Fibroblast of skin of left biceps (primary cell): ENCODE measurements at regions not wholly inside any gene's neighbourhood (a gene's known extent, or its start where the extent isn't known, plus 50 kb on each side); places are given as distances from the start of the nearest gene placed in this dataset.

Experiments
- DNase-seq, 2 experiments: peaks; one replicate each; pipeline ENCODE4 v3.0.0-alpha.2; 2013; ENCODE audit warnings: low read depth in 2 of 2

DNA sequence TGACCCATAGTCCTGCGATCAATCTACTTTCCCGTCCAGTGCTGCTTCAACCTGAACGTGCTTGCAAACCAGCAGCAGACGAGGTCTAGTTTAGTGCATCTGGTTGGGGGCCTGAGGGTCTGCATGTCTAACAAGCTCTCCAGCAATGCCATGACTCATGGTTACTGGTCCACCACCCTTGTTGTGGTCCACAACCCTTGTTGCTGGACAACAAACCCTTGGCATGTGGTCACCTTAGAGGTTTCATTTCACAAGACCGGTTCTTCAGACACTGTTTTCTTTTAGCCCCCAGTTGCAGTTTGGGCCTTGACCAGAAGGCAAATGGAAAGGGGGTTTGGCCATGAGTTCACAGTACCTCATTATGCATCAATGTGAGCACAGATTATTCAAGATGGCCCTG is 424.8 kb downstream of the QKI start:
- DNase-seq = no peak

DNA sequence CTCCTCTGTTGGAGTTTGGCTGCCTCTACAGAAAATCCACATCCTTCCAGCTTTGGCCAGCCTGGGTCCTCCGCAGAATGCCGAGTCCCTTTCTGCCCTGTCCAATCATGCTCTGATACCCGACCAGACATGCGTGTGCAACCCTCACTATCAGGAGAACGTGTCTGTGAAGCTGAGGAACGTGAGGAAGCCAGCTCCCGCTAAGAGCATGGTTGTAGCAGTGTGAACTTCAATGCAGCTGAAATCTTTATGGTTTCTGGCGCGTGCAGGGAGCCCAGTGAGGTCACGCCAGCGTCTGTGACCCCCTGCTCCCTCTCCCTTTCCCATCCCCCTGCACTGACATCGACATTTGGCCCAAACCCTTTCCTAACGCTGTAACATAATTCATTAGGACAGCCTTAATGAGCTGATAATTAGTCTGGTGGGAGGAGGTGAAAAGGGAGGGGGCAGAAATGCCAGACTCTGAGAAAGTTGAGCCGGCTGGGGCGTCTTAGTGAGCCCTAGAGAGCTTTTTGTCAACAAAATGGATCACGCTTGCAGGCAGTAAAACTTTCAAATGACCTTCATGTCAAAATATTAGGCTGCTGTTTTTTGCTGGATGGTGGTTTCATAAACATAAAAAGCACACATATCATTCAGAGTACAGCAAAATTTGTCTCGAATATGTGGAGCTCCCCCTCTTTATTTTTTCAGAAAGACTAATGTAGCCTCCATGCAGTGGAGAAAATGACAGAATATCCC is 423.3 kb downstream of the QKI start:
- DNase-seq = no peak

DNA sequence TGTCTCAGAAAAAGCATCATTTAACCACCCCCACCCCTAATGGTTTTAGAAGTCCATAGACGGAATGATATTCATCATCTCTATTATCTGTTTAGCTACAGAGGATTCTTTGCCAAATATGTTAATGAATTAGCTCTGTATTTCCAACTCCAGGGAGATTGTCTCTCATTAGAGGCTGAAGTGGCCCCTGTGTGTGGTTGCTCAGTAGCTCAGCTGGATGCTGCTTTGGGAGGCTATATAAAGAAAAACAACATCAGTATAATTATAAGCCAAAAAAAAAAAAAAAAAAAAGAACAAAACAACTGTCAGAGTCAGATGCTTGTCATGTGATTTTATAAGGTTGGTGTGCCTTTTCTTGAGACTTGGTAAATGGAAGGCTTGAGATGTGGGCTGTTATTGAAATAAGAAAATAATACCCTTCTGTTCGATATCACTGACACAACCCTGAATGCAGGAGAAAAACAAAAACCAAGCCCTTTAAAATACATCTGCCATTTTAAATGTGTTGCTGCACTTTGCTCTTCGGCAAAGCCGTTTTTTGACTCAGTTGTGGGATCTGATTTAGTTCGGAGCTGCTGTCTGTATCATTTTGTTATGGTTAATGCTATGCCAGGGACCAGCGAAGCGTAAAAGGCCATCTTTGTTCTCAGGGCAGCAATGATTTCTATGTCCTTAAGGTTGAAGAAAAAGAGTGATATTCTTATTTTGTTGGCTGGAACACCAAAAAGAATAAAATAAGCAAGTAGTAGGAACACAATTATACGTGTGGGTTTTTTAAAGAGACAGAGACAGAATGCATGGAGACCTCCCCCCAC is 422.6 kb downstream of the QKI start:
- no peak for DNase-seq

DNA sequence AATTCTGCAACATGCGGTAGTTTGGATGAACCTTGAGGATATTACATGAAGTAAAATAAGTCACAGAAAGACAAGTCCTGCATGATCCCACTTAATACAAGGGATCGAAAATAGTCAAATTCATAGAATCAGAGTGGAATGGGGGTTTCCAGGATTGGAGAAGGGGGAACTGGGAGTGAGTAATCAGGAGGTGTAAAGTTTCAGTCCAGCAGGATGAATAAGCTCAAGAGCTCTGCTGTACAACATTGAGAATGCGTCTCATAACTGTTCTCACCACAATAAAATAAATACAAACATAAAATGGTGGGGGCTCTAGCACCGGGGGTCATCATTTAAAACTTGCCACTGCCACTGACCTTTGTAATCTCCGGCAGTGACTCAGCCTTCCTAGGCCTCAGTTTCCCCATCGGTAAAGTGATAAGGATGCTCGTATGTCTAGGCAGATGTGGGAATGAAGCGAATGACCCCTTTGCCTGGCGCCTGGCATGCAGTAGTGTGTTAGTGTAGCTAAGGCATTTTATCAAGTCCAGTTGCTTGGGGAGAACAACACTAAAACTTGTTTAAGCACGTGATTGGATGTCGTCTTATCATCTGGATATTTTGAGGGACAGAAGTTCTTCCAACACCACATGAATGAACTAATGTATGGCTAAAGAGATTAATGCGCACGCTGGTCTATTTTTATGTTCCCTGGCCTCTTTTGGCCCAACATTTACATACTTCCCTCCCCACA is 421.1 kb downstream of the QKI start:
- no peak for DNase-seq

DNA sequence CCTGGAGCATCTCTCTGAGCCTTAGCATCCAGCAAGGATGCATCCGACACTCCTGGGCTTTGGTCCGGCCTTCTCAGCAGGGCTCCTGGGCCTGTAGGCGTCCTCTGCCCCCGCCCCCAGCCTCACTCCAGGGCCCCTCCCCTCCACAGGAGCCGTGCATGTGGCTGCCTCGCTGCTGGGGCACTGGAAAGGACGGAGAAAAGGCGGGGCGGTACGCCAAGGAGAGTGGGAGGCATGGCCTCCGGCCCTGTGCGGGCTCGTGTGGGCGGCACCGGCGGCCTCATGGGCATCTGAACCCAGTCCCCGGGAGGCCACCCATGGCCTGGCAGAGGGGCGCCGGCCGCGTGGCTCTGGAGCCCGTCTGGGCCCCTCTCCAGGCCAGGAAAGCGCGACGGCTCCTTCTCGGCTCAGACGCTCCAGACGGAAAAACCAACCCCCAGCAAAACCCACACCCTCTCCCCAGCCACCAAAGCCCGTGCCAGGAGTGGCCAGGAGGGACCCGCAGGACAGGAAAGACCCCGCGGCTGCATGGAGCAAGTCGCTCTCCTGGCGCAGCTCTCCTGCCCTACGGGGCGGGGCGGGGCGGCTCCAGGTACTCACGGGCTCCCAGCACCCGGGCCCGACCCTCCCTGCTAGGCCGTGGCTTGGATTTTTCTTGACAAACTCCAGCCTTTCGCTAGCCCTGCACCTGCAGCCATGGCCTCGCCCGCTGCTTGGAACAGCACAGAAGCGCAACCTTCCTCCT is 419.9 kb downstream of the QKI start:
- DNase-seq = no peak

DNA sequence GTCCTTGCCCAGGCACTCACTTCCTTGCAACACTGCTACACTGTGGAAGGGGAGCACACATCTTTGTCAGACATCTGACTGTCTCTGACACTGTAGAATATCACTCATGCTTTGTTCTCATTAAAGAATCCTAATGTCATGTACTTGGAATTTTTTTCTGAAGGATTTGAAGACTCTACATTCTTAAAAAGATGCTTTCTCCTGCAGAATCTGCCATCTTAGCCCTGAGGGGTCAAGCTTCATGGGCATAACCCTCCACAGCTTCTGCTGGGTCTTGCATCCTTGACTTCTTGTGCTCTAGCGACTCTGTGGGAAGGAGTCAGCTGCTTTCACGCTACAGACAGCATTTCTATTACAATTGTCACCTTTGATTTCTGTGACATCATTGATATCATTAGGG is 417.2 kb downstream of the QKI start:
- DNase-seq = no peak

DNA sequence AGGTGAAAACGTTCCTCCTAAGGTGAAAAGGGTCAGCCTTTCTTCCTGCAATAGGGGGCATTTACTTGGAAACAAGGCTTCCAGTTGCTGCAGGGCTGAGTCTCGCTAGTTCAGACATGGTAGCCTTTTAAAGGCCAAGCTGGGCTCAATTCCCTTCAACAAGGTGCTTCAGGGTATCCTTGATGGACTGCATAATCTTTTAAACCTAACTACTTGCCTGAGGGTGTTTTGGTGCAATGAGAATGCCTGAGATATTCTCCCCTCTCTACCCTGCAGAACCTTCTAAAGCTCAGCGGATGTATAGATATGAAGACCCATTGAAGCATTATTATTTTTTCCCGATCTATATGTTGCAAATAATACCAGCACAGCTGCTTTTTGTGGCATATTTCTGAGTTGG is 416.1 kb downstream of the QKI start:
- no peak for DNase-seq

DNA sequence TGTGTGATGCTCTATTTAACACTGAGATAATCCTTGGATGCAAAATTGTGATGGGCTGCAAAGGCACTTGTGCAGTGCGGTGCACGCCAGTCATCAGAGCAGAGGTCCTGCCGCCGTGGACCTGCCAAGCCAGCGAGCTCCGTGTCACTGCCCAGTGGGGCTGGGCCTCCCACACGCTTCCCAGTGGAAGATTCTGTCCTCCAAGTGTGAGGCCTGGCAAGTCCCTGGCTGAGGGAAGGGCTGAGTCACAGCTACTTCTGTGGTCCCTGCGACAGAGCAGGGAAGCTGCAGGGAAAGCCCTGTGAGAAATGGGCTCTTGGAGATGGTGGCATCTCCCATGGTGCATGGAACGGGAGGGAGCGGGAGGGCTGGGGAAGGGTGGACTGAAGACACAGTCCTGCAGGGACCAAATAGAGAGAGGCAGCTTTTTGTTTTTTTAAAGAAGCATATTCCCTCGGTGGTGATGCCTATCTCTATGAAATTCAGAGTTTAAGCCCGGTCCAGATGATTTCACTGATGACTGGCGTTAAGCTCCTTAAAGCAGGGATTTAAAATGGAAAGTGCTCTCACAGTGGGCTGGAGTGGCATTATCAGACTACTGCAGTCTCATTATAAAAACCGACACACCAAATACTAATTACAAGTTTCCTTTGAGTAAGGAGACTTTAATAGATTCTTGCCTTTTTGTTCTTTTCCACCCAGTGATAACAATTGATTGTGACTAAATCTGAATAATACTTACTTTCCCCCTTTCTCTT is 413.7 kb downstream of the QKI start:
- no peak for DNase-seq

DNA sequence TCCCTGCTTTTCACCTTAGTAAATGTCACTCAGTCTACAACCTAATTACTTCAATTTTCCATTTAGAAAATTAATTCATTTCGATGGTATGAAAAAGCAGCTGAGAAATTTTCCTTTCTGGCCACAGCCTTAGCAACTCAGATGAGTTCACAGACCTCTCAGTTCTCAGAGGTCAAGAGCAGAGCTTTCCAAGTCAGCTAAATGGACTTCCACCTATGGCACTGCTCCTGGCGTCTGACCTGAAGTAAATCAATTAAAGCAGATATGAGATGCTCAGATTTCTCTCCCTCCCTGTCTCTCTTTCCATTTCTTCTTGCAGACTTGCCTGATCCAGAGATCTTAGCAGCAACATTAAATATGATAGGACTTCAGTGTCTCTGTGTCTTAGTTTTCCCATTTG is 412.6 kb downstream of the QKI start:
- DNase-seq = no peak

DNA sequence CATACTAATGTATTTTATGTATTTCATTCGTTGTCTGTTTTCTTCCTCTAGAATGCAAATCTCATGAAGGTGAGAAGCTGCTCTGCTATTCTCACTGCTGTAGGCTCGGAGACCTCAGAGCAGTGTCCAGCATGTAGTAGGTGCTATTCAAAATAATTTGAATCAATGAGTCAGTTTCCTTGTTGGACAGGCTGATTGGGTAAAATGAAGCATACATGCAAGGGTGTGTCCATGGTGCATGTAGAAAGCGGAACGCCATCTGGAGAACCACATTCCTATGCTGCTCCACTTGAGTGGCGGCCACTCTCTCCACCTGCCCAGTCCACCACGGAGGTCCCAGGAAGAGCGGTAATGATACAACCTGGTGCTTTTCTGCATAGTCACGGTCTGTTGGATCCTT is 412.1 kb downstream of the QKI start:
- DNase-seq = no peak

DNA sequence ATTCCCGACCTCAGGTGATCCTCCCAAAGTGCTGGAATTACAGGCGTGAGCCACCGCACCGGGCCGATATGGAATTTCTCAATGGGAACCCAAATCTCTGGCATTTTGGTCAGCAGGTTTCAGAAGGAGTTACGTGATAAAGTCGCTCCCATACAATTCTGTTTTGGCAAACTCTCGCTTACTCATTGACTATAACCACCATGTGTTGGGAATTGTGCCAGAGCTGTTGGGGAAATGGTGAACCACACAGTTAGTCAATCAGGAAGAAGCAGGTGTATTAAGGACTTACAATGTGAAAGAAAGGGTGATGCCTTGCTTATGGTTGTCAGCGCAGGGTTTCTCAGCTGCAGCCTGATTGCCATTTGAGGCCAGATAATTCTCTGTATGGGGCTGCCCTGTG is 410.5 kb downstream of the QKI start:
- DNase-seq = peak; percentile 54 to 59

DNA sequence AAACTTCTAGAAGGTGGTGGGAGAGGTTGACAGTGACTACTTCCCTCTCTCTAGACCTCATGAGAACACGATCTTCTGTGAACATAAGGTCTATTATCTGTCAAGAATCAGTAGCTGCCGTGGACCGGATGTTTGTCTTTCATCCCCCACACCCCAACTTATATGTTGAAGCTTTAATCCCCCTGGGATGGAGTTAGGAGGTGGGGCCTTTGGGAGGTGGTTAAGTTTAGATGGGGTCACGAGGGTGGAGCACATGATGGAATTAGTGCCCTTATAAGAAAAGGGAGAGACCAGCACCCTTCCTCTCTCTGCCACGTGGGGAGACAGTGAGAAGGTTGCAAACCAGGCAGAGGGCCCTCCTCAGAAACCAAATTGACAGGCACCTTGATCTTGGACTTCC is 409.1 kb downstream of the QKI start:
- no peak for DNase-seq

DNA sequence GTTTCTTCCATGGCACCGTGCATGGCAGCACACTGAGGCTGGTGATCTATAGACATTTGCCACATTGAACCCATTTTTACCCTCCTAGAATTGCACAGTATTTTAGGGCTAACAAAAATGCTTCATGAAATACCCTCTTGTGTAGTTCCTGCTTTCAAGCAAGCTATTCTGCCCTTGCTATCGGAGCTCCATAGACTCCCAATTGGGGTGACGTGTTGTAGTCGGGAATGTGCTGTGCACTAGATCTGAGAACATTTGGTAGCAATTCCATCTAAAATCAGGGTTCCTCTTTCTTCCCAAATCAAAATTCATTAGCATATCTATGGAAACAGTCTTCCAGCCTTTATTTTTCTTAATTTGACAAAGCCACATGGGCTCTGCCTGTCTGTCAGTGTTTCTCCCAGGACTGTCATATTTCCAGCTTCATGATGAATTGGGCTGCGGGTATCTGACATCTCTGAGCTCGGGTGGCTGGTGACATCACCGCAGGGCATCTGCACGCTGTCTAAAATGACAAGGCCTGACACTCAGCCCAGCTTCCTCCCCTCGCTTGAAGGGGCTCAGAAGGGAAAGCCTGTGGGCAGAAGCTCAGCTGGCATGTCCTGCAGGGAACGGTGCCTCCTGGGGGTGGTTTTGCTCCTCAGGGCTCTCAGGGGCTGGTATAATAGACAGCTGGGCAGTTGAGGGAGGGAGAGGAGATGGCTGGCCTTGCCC is 406.4 kb downstream of the QKI start:
- no peak for DNase-seq

DNA sequence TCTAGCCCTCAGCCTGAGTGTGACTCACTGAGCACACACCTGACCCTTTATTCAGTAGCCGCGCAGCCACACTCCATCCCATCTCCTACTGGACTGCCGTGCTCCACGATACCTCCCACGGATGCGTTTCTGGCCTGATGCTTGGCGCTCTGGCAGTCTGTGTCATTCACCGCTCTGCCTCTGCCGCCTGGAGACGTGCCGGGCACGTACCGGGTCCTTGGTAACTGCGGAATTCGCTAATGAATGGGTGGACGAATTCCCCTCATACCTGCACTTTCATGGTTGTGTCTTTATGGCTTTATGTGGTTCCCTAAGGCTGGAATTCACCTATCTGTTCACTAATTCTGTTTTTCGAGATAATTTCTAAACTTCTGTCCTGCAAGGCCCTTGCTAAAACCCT is 405.7 kb downstream of the QKI start:
- no peak for DNase-seq

DNA sequence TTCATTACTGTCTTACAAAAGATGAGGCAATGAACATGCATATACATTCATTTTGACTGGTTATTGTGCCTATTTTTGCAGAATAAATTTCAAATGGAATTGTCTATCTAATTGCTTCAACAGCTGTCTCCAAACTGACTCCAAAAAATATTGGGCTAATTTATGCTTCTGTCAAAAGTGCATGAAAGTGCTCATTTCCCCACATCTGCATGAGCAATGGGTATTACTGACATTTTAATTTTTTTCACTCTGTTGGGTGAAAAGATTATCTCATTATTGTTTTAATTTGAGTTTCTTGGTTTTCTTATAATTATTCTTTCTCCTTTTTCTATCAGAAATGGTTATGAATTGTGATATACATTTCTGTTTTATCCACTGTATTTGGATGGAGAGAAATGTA is 404.2 kb downstream of the QKI start:
- DNase-seq = no peak

DNA sequence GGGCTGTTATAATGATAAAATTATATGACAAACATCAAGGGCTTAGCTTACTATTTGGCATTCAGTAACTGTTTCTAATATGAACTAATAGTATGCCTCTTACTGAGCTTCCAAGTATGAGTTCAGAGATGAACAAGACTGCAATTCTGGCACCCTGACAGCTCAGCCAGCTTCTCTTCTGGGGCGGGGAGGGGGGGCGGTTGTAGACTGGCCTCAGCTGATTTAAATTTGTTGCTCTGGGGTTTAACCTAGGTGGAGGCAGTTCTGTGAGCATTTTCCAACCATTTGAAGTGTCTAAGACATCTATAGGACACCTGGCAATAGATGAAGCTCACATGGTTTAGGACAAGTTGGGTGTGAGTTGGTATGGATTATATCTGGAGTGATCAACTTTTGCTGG is 401.9 kb downstream of the QKI start:
- no peak for DNase-seq

DNA sequence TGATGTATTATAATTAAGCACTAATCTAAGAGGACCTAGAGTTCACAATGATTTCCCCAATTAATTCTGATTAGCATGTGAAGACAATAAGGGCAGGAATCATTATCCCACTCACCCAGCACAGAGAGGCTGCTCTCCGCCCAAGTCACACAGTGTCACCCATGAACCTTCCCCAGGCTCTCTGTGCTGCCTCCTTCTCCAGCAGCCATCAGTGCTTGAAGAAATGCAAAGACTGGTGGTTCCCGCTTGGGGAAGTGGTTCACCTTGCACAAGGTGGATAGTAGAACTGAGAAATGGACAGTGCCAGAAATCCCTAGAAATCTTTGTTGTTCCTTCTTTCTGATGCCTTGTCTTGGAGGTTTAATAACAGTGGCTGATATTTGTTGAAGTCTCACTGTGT is 401.3 kb downstream of the QKI start:
- no peak for DNase-seq

DNA sequence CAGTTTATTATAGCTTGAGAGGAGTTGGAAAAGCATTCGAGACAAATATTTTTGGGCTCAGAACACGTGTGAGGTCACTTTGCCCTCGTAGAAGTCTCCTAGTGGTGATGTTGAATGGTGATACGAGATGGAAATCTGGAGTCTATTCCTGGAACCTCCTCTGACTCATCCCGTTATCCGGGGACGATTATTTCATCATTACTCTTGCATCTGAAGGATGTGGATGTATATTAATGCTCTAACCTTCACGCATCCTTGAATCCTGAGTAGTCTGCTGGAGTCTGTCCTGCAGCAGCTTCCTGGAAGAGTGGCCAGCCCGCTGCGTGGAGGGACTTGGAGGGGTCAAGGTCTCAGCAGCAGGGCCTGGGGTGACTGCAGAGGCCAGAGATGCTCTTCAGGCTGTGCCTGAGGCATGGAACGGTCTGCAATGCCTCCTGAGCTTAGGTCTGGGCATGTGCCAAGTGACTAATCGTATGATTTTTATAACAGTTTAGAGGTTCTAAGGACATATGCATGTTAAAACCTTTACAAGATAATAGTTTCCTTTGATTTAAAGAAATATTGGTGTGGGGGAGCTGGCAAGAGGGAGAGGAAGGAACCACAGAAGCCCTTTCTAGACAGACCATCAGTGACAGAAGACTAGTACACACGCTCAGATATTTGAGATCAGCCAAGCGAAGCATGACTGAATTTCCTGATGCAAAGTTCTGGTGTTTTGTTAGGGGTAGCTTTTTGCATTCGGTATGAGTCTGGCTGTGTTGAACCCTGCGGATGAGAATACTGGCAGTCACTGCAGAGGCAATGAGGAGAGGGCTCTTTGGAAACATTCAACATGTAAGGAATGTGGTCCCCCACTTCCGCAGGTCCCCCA is 400.2 kb downstream of the QKI start:
- DNase-seq = peak; percentile 71 to 78

DNA sequence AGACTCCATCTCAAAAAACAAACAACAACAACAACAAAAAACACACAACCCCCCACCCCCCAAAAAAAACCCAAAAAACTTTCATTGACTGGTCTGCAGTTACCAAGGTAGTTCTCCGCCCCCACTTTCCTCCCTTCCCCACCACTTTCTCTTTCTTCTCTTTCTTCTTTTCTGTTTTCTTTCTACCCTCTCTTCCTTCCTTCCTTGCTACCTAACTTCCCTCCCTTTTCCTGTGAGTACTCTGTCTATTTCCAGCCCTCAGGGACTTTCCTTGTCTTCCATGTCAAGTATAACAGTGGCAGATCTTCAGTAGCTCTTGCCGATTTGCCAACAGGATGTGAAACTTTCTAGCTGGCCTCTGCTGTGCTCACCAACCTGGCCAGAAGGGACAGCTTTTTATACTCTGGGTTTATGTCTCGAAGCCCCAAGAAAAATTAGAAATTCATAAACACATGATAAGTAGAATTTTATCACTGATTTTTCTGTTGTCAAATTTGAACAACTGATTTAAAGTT is 399.5 kb downstream of the QKI start:
- DNase-seq = no peak
